IMR-90 (cell line): ENCODE measurements at regions not wholly inside any gene's neighbourhood (a gene's known extent, or its start where the extent isn't known, plus 50 kb on each side); places are given as distances from the start of the nearest gene placed in this dataset.
A peak's percentile ranks its signal among the peaks of the same experiment; 100 is the strongest.

ENCODE experiments used
- ATAC-seq: fragments of 200-7000 bp; cut with Tn5 transposase; 2 replicates; pipeline ENCODE4 v1.9.1; 2020; ENCODE audit warnings: low read depth, mild to moderate bottlenecking, moderate library complexity
- BruUV-seq: library from RNA; stranded (reverse); fragments of 400-500 nt; replicated peaks from 2 replicates; lab custom pipeline; 2021; lab: Mats Ljungman, UMichigan
- CTCF ChIA-PET: fragments of 300-600 bp; formaldehyde crosslinking; extraction: SDS; loops from one replicate; lab custom pipeline; 2021; ENCODE audit warnings: antibody characterized with exemption; lab: Yijun Ruan, JAX
- POLR2A ChIA-PET: fragments of 300-600 bp; sonication (Branson Sonifier 250); formaldehyde crosslinking; loops from one replicate; lab custom pipeline; 2022; ENCODE audit warnings: antibody characterized with exemption; ENCODE audit not compliant: unreplicated experiment; lab: Charles Lee
- DNase-seq: peaks from one replicate; pipeline ENCODE4 v3.0.0; 2013
- H2AFZ ChIP-seq: replicated peaks from 2 replicates; pipeline ENCODE3; 2013; ENCODE audit warnings: low read length, mild to moderate bottlenecking; ENCODE audit not compliant: poor library complexity
- H2AK5ac ChIP-seq: 2 replicates; pipeline ENCODE4 v1.6.1; 2013; ENCODE audit warnings: low read depth, low read length, inconsistent platforms
- H2AK9ac ChIP-seq: replicated peaks from 2 replicates; pipeline ENCODE3; 2013; ENCODE audit warnings: mild to moderate bottlenecking, low read depth, low read length, moderate library complexity; ENCODE audit not compliant: poor library complexity
- H2BK120ac ChIP-seq: 2 replicates; pipeline ENCODE4 v1.6.1; 2013; ENCODE audit warnings: low read depth, low read length, inconsistent platforms
- H2BK15ac ChIP-seq: 3 replicates; pipeline ENCODE4 v1.6.1; 2013; ENCODE audit warnings: low read depth, low read length, inconsistent platforms
- H2BK20ac ChIP-seq: 2 replicates; pipeline ENCODE4 v1.6.1; 2013; ENCODE audit warnings: low read depth, mild to moderate bottlenecking, inconsistent platforms, low read length, moderate library complexity
- H2BK5ac ChIP-seq: 2 replicates; pipeline ENCODE4 v1.6.1; 2013; ENCODE audit warnings: mild to moderate bottlenecking, low read depth, low read length, inconsistent platforms; ENCODE audit not compliant: poor library complexity, severe bottlenecking
- H3K14ac ChIP-seq: replicated peaks from 2 replicates; pipeline ENCODE4 v1.6.1; 2013; ENCODE audit warnings: low read depth, low read length, inconsistent platforms
- H3K18ac ChIP-seq: 2 replicates; pipeline ENCODE4 v1.6.1; 2013; ENCODE audit warnings: low read depth, low read length, control low read depth
- H3K23ac ChIP-seq: 2 replicates; pipeline ENCODE4 v1.6.1; 2013; ENCODE audit warnings: low read depth, low read length, inconsistent platforms
- H3K27ac ChIP-seq: 2 replicates; pipeline ENCODE4 v1.5.1; 2013; ENCODE audit warnings: mild to moderate bottlenecking, control low read depth, low read length; ENCODE audit not compliant: insufficient read depth
- H3K27me3 ChIP-seq: 2 replicates; pipeline ENCODE4 v1.6.1; 2013; ENCODE audit warnings: low read length; ENCODE audit not compliant: control insufficient read depth, insufficient read depth
- H3K36me3 ChIP-seq: 2 replicates; pipeline ENCODE4 v1.6.1; 2013; ENCODE audit warnings: low read length, mixed read lengths; ENCODE audit not compliant: control insufficient read depth, insufficient read depth
- H3K4ac ChIP-seq: 2 replicates; pipeline ENCODE4 v1.6.1; 2013; ENCODE audit warnings: low read depth, low read length, inconsistent platforms
- H3K4me1 ChIP-seq: 2 replicates; pipeline ENCODE4 v1.6.1; 2013; ENCODE audit warnings: low read length, mixed read lengths; ENCODE audit not compliant: control insufficient read depth, insufficient read depth
- H3K4me2 ChIP-seq: 2 replicates; pipeline ENCODE4 v1.6.1; 2013; ENCODE audit warnings: low read depth, mild to moderate bottlenecking, control low read depth, low read length, moderate library complexity
- H3K4me3 ChIP-seq: 2 replicates; pipeline ENCODE4 v1.5.1; 2013; ENCODE audit warnings: low read depth, mild to moderate bottlenecking, control low read depth, low read length, moderate library complexity; ENCODE audit not compliant: insufficient read depth
- H3K56ac ChIP-seq: 2 replicates; pipeline ENCODE4 v1.6.1; 2013; ENCODE audit warnings: low read length, inconsistent platforms; ENCODE audit not compliant: insufficient read depth; ENCODE audit errors: extremely low read depth
- H3K79me1 ChIP-seq, 2 experiments: 2 replicates each; pipeline ENCODE4 v1.6.1; 2013; ENCODE audit warnings: low read length in 2 of 2, inconsistent platforms in 1 of 2, low read depth in 1 of 2
- H3K9ac ChIP-seq: 2 replicates; pipeline ENCODE4 v1.6.1; 2013; ENCODE audit warnings: low read depth, low read length, control low read depth
- H3K9me1 ChIP-seq: 2 replicates; pipeline ENCODE4 v1.6.1; 2013; ENCODE audit warnings: low read length, inconsistent platforms; ENCODE audit not compliant: insufficient read depth
- H3K9me3 ChIP-seq: 2 replicates; pipeline ENCODE4 v1.6.1; 2013; ENCODE audit warnings: low read length; ENCODE audit not compliant: control insufficient read depth, insufficient read depth
- H4K20me1 ChIP-seq: 2 replicates; pipeline ENCODE4 v1.6.1; 2013; ENCODE audit warnings: low read length, inconsistent platforms; ENCODE audit not compliant: insufficient read depth
- H4K5ac ChIP-seq: 2 replicates; pipeline ENCODE4 v1.6.1; 2013; ENCODE audit warnings: mild to moderate bottlenecking, low read depth, low read length, control low read depth
- H4K8ac ChIP-seq, 2 experiments: 2 replicates each; pipeline ENCODE4 v1.6.1; 2013; ENCODE audit warnings: low read depth in 2 of 2, low read length in 2 of 2, control low read depth in 1 of 2, inconsistent platforms in 1 of 2
- H4K91ac ChIP-seq: 2 replicates; pipeline ENCODE4 v1.6.1; 2013; ENCODE audit warnings: low read depth, low read length, inconsistent platforms; ENCODE audit not compliant: insufficient read depth
- FOS ChIP-seq: fragments of 150-350 bp; IDR thresholded peaks from 2 replicates; pipeline ENCODE4 v1.6.1; 2016; ENCODE audit warnings: low read depth, low read length
- WGBS, 2 experiments: methylation state at CpG; one replicate each; pipeline versions ENCODE4 v1.1.5 to v1.1.7; 2013; ENCODE audit warnings: missing lambda C conversion rate in 2 of 2; ENCODE audit not compliant: insufficient read length in 1 of 2; ENCODE audit errors: extremely low coverage in 2 of 2; 5-methylcytosine and 5-hydroxymethylcytosine counted together
- dilution Hi-C: fragments of 300-500 bp; cut with HindIII; formaldehyde crosslinking; loops from one replicate; pipeline ENCODE4 v1.14.3; 2018; ENCODE audit warnings: low sequenced_read_pairs; ENCODE audit not compliant: unreplicated experiment
- in situ Hi-C: fragments of 300-500 bp; cut with MboI; formaldehyde crosslinking; loops from 3 replicates; pipeline ENCODE4 v1.14.3; 2019; ENCODE audit warnings: low sequenced_read_pairs, inconsistent platforms, mixed read lengths
- intact Hi-C: fragments of 100-400 bp; cut with micrococcal nuclease; formaldehyde crosslinking; loops from 2 replicates; pipeline ENCODE4 v1.10.0; 2022

- intact Hi-C loops = no loop called here
- dilution Hi-C loops = no loop called here
These were observed 80.4 kb upstream of the ARHGAP29 start for GRCh38 chr1:94317790-94318188.

More at GRCh38 chr1:94317790-94318188, 80.4 kb upstream of the ARHGAP29 start:
- Histone ChIP-seq H3K9me3 (no peaks in the 10 kb centered on the region), H3K4me1 (peaks cover 7% of the 10 kb centered on the region), H3K23ac (no peak overlapping the region), H3K4me3 (no peak overlapping the region), H3K27me3 (no peaks in the 10 kb centered on the region), H4K91ac (no peak overlapping the region), H3K14ac (no peak overlapping the region), H3K56ac (no peak overlapping the region), H2AFZ (no peak overlapping the region), H3K9me1 (peaks cover 7% of the 10 kb centered on the region; the same call in 1 of the 2 replicates), H3K18ac (no peak overlapping the region), H2AK5ac (no peak overlapping the region), H3K79me1 (no peaks in the 10 kb centered on the region), H2BK120ac (no peak overlapping the region), H3K36me3 (no peaks in the 10 kb centered on the region), H2BK15ac (0 out of 3 replicates have a peak overlapping the region, but pooled peaks have one; percentile 7), H3K4ac (no peak overlapping the region), H3K9ac (no peak overlapping the region), H2BK5ac (no peak overlapping the region), H4K20me1 (no peaks in the 10 kb centered on the region), H4K8ac (no peak overlapping the region), H4K5ac (no peak overlapping the region), H2BK20ac (no peak overlapping the region), H2AK9ac (no peak overlapping the region), H3K4me2 (no peak overlapping the region), H3K27ac (no peak overlapping the region)
- in situ Hi-C loops = no loop called here
- WGBS, 2 experiments = no CpG with 5 or more reads among the region's 1 CpG
- BruUV-seq = no TSS peak
- no peak for TF ChIP-seq FOS
- ChIA-PET CTCF (interaction anchor here (1.2 kb wide), 2 partner anchors 18 to 20 kb away, joined by 3 to 5 read pairs; no protein-coding TSS in a partner anchor), POLR2A (no interaction called here)
- ATAC-seq (peak; percentile 54), DNase-seq (no peak)
